GM23338 (cell line): ENCODE measurements at regions not wholly inside any gene's neighbourhood (a gene's known extent, or its start where the extent isn't known, plus 50 kb on each side); places are given as distances from the start of the nearest gene placed in this dataset.

Experiments used
- ATAC-seq: fragments of 200-7000 bp; cut with Tn5 transposase; 3 replicates; pipeline ENCODE4 v1.9.1; 2020
- DNase-seq: peaks from one replicate; pipeline ENCODE4 v3.0.0-alpha.2; 2015; ENCODE audit warnings: low spot score
- H2AFZ ChIP-seq: fragments of 200-600 bp; sonication (generic); 2 replicates; pipeline ENCODE4 v1.8.0; 2016; ENCODE audit warnings: antibody characterized with exemption, mild to moderate bottlenecking, moderate library complexity
- H3F3A ChIP-seq: fragments of 200-600 bp; sonication (generic); replicated peaks from 2 replicates; pipeline ENCODE4 v1.8.0; 2017; ENCODE audit warnings: antibody characterized with exemption, mixed run types, low read depth
- H3K27ac ChIP-seq: fragments of 200-600 bp; sonication (generic); 2 replicates; pipeline ENCODE4 v1.6.1; 2016; ENCODE audit warnings: low read depth
- H3K27me3 ChIP-seq: fragments of 200-600 bp; sonication (generic); 2 replicates; pipeline ENCODE4 v1.8.0; 2016; ENCODE audit warnings: mild to moderate bottlenecking, mixed run types, moderate library complexity; ENCODE audit not compliant: insufficient read depth
- H3K36me3 ChIP-seq: fragments of 200-600 bp; sonication (generic); 2 replicates; pipeline ENCODE4 v1.8.0; 2016; ENCODE audit warnings: mild to moderate bottlenecking; ENCODE audit not compliant: insufficient read depth
- H3K4me1 ChIP-seq: fragments of 200-600 bp; sonication (generic); 2 replicates; pipeline ENCODE4 v1.8.0; 2016; ENCODE audit warnings: mild to moderate bottlenecking, moderate library complexity; ENCODE audit not compliant: insufficient read depth
- H3K4me2 ChIP-seq: fragments of 200-600 bp; sonication (generic); 2 replicates; pipeline ENCODE4 v1.7.1; 2017; ENCODE audit warnings: mixed run types
- H3K4me3 ChIP-seq: fragments of 200-600 bp; sonication (generic); 2 replicates; pipeline ENCODE4 v1.6.1; 2016; ENCODE audit warnings: mixed run types
- H3K79me2 ChIP-seq: fragments of 200-600 bp; sonication (generic); replicated peaks from 2 replicates; pipeline ENCODE4 v1.8.0; 2017; ENCODE audit warnings: mild to moderate bottlenecking; ENCODE audit not compliant: insufficient read depth
- H3K9me2 ChIP-seq: fragments of 200-600 bp; sonication (generic); 2 replicates; pipeline ENCODE4 v1.8.0; 2017; ENCODE audit not compliant: insufficient read depth
- H4K20me1 ChIP-seq: fragments of 200-600 bp; sonication (generic); replicated peaks from 2 replicates; pipeline ENCODE4 v1.8.0; 2017; ENCODE audit warnings: mild to moderate bottlenecking; ENCODE audit not compliant: insufficient read depth
- H3K27ac Mint-ChIP-seq: 2 replicates; pipeline ENCODE4 v1.8.0; 2020; ENCODE audit warnings: inconsistent platforms, mild to moderate bottlenecking, moderate library complexity, mixed read lengths
- H3K27me3 Mint-ChIP-seq: 3 replicates; pipeline ENCODE4 v1.8.0; 2022; ENCODE audit warnings: low read depth, mild to moderate bottlenecking, moderate library complexity, mixed read lengths, inconsistent platforms; ENCODE audit not compliant: insufficient read depth, poor library complexity
- H3K36me3 Mint-ChIP-seq: 3 replicates; pipeline ENCODE4 v1.8.0; 2021; ENCODE audit warnings: low read depth, mild to moderate bottlenecking, inconsistent platforms, moderate library complexity, mixed read lengths
- H3K4me1 Mint-ChIP-seq: 3 replicates; pipeline ENCODE4 v1.8.0; 2020; ENCODE audit warnings: mild to moderate bottlenecking, inconsistent platforms, mixed read lengths
- H3K4me3 Mint-ChIP-seq: 3 replicates; pipeline ENCODE4 v1.8.0; 2021; ENCODE audit warnings: moderate library complexity, mild to moderate bottlenecking, inconsistent platforms, mixed read lengths
- H3K9me3 Mint-ChIP-seq: 3 replicates; pipeline ENCODE4 v1.8.0; 2020; ENCODE audit warnings: moderate library complexity, mild to moderate bottlenecking, inconsistent platforms, mixed read lengths
- CREB1 ChIP-seq: fragments of 250-450 bp; sonication (Bioruptor Pico); IDR thresholded peaks from 2 replicates; pipeline ENCODE4 v1.5.0; 2020; ENCODE audit warnings: low read depth, mild to moderate bottlenecking, moderate library complexity
- CTCF ChIP-seq, 2 experiments: fragments of 200-600 bp in 1 of 2; sonication (generic) in 1 of 2; conservative IDR thresholded peaks; 2 replicates each; pipeline versions ENCODE4 v1.5.1 to v1.6.1; 2016 to 2017; ENCODE audit warnings: antibody characterized with exemption in 2 of 2, low read depth in 2 of 2, mild to moderate bottlenecking in 2 of 2, moderate library complexity in 1 of 2
- ETS1 ChIP-seq: IDR thresholded peaks from 2 replicates; pipeline ENCODE4 v1.6.1; 2016; ENCODE audit warnings: antibody characterized with exemption
- EZH2 ChIP-seq: fragments of 200-600 bp; sonication (generic); IDR thresholded peaks from one replicate; pipeline ENCODE4 v1.8.0; 2017; ENCODE audit warnings: antibody characterized with exemption, mild to moderate bottlenecking, low read depth; ENCODE audit not compliant: unreplicated experiment
- EZH2phosphoT487 ChIP-seq: fragments of 200-600 bp; sonication (generic); IDR thresholded peaks from one replicate; pipeline ENCODE4 v1.8.1; 2018; ENCODE audit warnings: antibody characterized with exemption; ENCODE audit not compliant: unreplicated experiment
- JUNB ChIP-seq: IDR thresholded peaks from one replicate; pipeline ENCODE4 v1.6.1; 2016; ENCODE audit warnings: antibody characterized with exemption; ENCODE audit not compliant: unreplicated experiment
- NANOG ChIP-seq: IDR thresholded peaks from 2 replicates; pipeline ENCODE4 v1.6.1; 2016; ENCODE audit warnings: antibody characterized with exemption, borderline replicate concordance
- POLR2AphosphoS5 ChIP-seq: IDR thresholded peaks from 2 replicates; pipeline ENCODE4 v1.6.1; 2016; ENCODE audit warnings: antibody characterized with exemption, low read depth
- REST ChIP-seq: IDR thresholded peaks from one replicate; pipeline ENCODE4 v1.6.1; 2018; ENCODE audit warnings: antibody characterized with exemption; ENCODE audit not compliant: unreplicated experiment
- STAT1 ChIP-seq: IDR thresholded peaks from one replicate; pipeline ENCODE4 v1.6.1; 2016; ENCODE audit warnings: antibody characterized with exemption; ENCODE audit not compliant: unreplicated experiment
- ZNF114 ChIP-seq: fragments of 250-450 bp; sonication (Bioruptor Pico); IDR thresholded peaks from 2 replicates; pipeline ENCODE4 v1.5.0; 2020; ENCODE audit warnings: mild to moderate bottlenecking, moderate library complexity
- ZNF331 ChIP-seq: fragments of 250-450 bp; sonication (Bioruptor Pico); IDR thresholded peaks from 2 replicates; pipeline ENCODE4 v1.5.0; 2020; ENCODE audit warnings: low read depth, mild to moderate bottlenecking, moderate library complexity
- TF ChIP-seq, protein P1 (sequence below): fragments of 250-450 bp; sonication (Bioruptor Pico); IDR thresholded peaks from 2 replicates; pipeline ENCODE4 v1.5.0; 2020; ENCODE audit warnings: mild to moderate bottlenecking, moderate library complexity

DNA sequence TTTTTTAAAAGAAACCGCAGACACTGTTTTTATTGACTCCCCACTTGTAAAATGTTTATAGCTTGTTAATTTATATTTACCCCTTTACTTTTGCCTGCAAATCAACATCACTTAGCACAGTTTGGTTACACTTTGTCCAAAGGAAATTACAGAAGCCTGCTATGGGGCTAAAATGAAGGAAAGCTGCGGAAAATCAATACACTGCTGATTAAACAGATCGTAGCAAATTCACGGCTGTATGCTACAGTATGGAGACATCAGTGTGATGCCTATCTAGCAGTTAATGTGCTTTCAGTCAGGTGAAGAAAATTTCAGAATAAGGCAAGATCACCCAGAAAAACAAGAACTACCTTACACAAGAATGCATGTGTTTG, 110.0 kb downstream of the FOXG1 start:
- no peaks in the 10 kb centered on the region for H3F3A ChIP-seq
- no peaks in the 10 kb centered on the region for H3K36me3 ChIP-seq
- Mint-ChIP-seq H3K27me3 (peaks cover 2% of the 10 kb centered on the region), H3K4me3 (no peak overlapping the region), H3K27ac (no peak overlapping the region; the same call in 1 of the 2 replicates), H3K4me1 (peaks cover 18% of the 10 kb centered on the region; the same call in 2 of the 3 replicates), H3K36me3 (no peaks in the 10 kb centered on the region), H3K9me3 (no peaks in the 10 kb centered on the region)
- H3K27ac ChIP-seq: no peak overlapping the region
- no peak overlapping the region for H3K4me2 ChIP-seq
- no peaks in the 10 kb centered on the region for H3K27me3 ChIP-seq
- no peaks in the 10 kb centered on the region for H3K4me1 ChIP-seq
- H3K79me2 ChIP-seq: no peaks in the 10 kb centered on the region
- DNase-seq: no peak
- H4K20me1 ChIP-seq: no peaks in the 10 kb centered on the region
- H2AFZ ChIP-seq: no peak overlapping the region
- TF ChIP-seq EZH2: no peak
- no peak for TF ChIP-seq ETS1
- no peak for TF ChIP-seq ZNF114 (CRISPR knock-in tag)
- TF ChIP-seq, protein P1, sequence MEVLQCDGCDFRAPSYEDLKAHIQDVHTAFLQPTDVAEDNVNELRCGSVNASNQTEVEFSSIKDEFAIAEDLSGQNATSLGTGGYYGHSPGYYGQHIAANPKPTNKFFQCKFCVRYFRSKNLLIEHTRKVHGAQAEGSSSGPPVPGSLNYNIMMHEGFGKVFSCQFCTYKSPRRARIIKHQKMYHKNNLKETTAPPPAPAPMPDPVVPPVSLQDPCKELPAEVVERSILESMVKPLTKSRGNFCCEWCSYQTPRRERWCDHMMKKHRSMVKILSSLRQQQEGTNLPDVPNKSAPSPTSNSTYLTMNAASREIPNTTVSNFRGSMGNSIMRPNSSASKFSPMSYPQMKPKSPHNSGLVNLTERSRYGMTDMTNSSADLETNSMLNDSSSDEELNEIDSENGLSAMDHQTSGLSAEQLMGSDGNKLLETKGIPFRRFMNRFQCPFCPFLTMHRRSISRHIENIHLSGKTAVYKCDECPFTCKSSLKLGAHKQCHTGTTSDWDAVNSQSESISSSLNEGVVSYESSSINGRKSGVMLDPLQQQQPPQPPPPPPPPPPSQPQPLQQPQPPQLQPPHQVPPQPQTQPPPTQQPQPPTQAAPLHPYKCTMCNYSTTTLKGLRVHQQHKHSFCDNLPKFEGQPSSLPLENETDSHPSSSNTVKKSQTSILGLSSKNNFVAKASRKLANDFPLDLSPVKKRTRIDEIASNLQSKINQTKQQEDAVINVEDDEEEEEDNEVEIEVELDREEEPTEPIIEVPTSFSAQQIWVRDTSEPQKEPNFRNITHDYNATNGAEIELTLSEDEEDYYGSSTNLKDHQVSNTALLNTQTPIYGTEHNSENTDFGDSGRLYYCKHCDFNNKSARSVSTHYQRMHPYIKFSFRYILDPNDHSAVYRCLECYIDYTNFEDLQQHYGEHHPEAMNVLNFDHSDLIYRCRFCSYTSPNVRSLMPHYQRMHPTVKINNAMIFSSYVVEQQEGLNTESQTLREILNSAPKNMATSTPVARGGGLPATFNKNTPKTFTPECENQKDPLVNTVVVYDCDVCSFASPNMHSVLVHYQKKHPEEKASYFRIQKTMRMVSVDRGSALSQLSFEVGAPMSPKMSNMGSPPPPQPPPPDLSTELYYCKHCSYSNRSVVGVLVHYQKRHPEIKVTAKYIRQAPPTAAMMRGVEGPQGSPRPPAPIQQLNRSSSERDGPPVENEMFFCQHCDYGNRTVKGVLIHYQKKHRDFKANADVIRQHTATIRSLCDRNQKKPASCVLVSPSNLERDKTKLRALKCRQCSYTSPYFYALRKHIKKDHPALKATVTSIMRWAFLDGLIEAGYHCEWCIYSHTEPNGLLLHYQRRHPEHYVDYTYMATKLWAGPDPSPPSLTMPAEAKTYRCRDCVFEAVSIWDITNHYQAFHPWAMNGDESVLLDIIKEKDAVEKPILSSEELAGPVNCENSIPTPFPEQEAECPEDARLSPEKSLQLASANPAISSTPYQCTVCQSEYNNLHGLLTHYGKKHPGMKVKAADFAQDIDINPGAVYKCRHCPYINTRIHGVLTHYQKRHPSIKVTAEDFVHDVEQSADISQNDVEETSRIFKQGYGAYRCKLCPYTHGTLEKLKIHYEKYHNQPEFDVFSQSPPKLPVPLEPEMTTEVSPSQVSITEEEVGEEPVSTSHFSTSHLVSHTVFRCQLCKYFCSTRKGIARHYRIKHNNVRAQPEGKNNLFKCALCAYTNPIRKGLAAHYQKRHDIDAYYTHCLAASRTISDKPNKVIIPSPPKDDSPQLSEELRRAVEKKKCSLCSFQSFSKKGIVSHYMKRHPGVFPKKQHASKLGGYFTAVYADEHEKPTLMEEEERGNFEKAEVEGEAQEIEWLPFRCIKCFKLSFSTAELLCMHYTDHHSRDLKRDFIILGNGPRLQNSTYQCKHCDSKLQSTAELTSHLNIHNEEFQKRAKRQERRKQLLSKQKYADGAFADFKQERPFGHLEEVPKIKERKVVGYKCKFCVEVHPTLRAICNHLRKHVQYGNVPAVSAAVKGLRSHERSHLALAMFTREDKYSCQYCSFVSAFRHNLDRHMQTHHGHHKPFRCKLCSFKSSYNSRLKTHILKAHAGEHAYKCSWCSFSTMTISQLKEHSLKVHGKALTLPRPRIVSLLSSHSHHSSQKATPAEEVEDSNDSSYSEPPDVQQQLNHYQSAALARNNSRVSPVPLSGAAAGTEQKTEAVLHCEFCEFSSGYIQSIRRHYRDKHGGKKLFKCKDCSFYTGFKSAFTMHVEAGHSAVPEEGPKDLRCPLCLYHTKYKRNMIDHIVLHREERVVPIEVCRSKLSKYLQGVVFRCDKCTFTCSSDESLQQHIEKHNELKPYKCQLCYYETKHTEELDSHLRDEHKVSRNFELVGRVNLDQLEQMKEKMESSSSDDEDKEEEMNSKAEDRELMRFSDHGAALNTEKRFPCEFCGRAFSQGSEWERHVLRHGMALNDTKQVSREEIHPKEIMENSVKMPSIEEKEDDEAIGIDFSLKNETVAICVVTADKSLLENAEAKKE: no peak
- no peak for TF ChIP-seq JUNB
- TF ChIP-seq ZNF331 (CRISPR knock-in tag): no peak
- TF ChIP-seq CTCF (conservative IDR thresholded peaks at IDR 0.05; ENCODE audit: low read depth in 2 of 2): no peak
- TF ChIP-seq EZH2phosphoT487: no peak
- TF ChIP-seq REST: no peak
- no peak for TF ChIP-seq STAT1
- no peak for TF ChIP-seq NANOG
- TF ChIP-seq POLR2AphosphoS5: no peak
- no peak for TF ChIP-seq CREB1
- no peak overlapping the region for H3K4me3 ChIP-seq
- H3K9me2 ChIP-seq: no peaks in the 10 kb centered on the region
- no peak; the same call in 2 of the 3 replicates for ATAC-seq
